ENCODE measurements at regions not wholly inside any gene's neighbourhood (a gene's known extent, or its start where the extent isn't known, plus 50 kb on each side); places are given as distances from the start of the nearest gene placed in this dataset.

DNA sequence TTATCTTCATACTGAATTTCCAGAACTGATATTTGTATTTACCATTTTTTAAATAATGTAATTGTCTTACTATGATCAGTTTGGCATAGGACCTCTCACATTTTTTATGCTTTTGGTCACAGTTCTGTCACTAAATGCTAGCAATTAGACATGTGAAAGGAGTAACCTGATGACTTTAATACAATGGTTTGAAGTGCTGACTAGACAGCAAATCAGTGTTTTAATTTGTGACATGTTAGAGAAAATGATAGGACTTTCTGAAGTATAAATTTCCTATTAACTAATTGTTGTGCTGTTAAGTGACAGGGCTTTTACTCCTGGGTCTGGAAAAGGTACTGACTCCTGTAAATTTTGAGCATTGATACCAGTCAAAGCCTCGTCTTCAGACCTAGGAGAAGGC lies 117.5 kb downstream of the ZNF330 start:
- H3K4me3 ChIP-seq = no peak overlapping the region
- H3K4me1 ChIP-seq = peaks cover 0 to 4% of the 10 kb centered on the region in 2 donors
- TF ChIP-seq, protein P1, sequence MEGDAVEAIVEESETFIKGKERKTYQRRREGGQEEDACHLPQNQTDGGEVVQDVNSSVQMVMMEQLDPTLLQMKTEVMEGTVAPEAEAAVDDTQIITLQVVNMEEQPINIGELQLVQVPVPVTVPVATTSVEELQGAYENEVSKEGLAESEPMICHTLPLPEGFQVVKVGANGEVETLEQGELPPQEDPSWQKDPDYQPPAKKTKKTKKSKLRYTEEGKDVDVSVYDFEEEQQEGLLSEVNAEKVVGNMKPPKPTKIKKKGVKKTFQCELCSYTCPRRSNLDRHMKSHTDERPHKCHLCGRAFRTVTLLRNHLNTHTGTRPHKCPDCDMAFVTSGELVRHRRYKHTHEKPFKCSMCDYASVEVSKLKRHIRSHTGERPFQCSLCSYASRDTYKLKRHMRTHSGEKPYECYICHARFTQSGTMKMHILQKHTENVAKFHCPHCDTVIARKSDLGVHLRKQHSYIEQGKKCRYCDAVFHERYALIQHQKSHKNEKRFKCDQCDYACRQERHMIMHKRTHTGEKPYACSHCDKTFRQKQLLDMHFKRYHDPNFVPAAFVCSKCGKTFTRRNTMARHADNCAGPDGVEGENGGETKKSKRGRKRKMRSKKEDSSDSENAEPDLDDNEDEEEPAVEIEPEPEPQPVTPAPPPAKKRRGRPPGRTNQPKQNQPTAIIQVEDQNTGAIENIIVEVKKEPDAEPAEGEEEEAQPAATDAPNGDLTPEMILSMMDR (IDR thresholded peaks at IDR 0.05) = no peak
- H3K36me3 ChIP-seq = no peaks in the 10 kb centered on the region
- intact Hi-C loops (cut with DNase I) = no loop called here
- no peaks in the 10 kb centered on the region for H3K9me3 ChIP-seq
- H3K27ac ChIP-seq = no peak overlapping the region
- no peak for DNase-seq (ENCODE audit: low spot score in 2 of 2)
- no peaks in the 10 kb centered on the region for H3K27me3 ChIP-seq

DNA sequence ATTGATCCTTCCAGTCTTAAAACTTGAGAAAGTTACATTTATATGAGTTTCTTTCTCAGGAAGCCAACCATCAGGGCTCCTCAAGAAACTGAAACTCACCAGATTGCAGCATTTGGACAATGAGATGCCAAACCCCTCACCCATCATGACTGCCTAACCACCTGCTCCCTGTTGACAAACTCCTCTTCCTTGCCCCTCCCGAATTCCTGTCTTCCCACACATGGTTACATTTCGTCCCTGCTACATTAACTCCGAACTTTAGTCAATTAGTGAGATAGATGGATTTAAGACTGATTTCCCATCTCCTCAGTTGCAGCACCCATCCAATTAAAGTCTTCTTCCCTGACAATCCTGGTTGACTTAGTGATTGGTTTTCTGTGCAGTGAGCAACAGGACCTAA lies 118.7 kb downstream of the ZNF330 start:
- H3K9me3 ChIP-seq = no peaks in the 10 kb centered on the region
- H3K27ac ChIP-seq = no peak overlapping the region
- no peak overlapping the region for H3K4me3 ChIP-seq
- no peaks in the 10 kb centered on the region for H3K27me3 ChIP-seq
- no peak for DNase-seq (ENCODE audit: low spot score in 2 of 2)
- intact Hi-C loops (cut with DNase I) = no loop called here
- no peaks in the 10 kb centered on the region for H3K36me3 ChIP-seq
- TF ChIP-seq, protein P1 (IDR thresholded peaks at IDR 0.05) = no peak
- no peaks in the 10 kb centered on the region for H3K4me1 ChIP-seq

DNA sequence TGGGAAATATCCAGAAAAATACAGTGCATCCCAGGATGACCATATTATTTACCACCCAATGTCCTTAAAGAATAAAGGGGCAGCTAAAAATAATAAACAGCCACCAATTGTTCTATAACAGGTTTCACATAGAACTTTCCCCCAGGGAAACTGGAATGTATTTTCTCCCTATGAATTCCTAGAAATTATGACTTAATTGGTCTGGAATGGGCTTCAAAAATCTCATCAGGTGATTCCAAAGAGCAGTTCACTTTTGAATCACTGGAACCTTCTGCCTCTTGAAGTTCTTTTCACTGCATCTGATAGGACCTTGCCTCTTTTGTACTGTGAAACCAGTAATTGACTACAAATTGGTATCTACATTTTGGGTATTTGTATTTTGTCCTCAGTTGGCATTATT lies 119.3 kb downstream of the ZNF330 start:
- Histone ChIP-seq H3K27ac (no peak overlapping the region), H3K9me3 (no peaks in the 10 kb centered on the region), H3K27me3 (no peaks in the 10 kb centered on the region), H3K4me1 (no peaks in the 10 kb centered on the region), H3K4me3 (no peak overlapping the region), H3K36me3 (no peaks in the 10 kb centered on the region)
- no peak for DNase-seq (ENCODE audit: low spot score in 2 of 2)
- intact Hi-C loops (cut with DNase I) = no loop called here
- TF ChIP-seq, protein P1 (IDR thresholded peaks at IDR 0.05) = no peak

DNA sequence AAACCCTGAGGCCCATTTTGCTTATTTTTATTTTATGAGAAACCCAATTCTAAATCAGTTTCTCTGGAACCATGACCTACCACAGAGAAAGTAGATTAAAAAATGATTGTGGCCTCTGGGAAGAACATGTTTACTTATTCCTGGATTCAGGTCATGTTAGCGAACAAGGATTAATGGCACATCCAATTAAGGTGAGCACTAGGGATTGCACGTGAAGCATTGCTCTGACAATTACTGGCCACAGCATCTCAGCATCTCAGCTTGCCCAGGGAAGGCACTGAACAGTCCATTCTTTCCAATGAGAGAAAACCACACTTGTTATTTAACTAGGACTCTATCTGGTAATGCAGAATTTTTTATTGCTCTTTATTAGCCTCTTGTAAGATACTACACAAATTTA lies 119.8 kb downstream of the ZNF330 start:
- no peak for DNase-seq (ENCODE audit: low spot score in 2 of 2)
- H3K4me1 ChIP-seq = no peaks in the 10 kb centered on the region

DNA sequence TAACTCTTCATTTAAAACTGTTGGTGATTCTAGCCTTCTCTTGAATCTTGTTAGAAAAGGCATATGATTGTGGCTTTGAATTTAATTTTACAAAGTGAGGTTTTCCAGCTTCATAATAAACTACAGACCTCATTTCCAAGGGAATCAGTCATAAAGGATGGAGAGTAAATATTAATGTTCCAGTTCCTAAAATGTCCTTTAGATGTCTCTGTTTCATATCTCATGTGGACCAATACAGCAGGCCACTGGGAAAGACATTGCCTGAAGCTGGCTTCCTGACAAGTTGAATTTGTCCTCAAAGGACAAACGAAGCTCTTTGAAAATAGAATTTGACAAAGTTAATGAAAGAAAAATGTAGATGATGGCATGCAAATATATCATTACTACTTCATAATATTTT lies 125.4 kb downstream of the ZNF330 start:
- no peaks in the 10 kb centered on the region for H3K9me3 ChIP-seq
- no peaks in the 10 kb centered on the region for H3K27me3 ChIP-seq
- no peak overlapping the region for H3K4me3 ChIP-seq
- H3K4me1 ChIP-seq = peaks cover 3 to 18% of the 10 kb centered on the region in 2 donors
- TF ChIP-seq, protein P1 (IDR thresholded peaks at IDR 0.05) = peak; percentile 33 to 69 (median 51)
- H3K27ac ChIP-seq = no peak overlapping the region
- no peaks in the 10 kb centered on the region for H3K36me3 ChIP-seq
- DNase-seq (ENCODE audit: low spot score in 2 of 2) = no peak
- intact Hi-C loops (cut with DNase I) = loop anchor here (2.0 to 5.0 kb wide), 5 partner anchors 66 to 365 kb away; partner anchors contain the start of gene IL15

More for the DNA sequence above, 119.8 kb downstream of the ZNF330 start:
- H3K4me3 ChIP-seq = no peak overlapping the region
- H3K36me3 ChIP-seq = no peaks in the 10 kb centered on the region
- intact Hi-C loops (cut with DNase I) = no loop called here
- TF ChIP-seq, protein P1 (IDR thresholded peaks at IDR 0.05) = no peak
- H3K9me3 ChIP-seq = no peaks in the 10 kb centered on the region
- no peaks in the 10 kb centered on the region for H3K27me3 ChIP-seq
- H3K27ac ChIP-seq = no peak overlapping the region

DNA sequence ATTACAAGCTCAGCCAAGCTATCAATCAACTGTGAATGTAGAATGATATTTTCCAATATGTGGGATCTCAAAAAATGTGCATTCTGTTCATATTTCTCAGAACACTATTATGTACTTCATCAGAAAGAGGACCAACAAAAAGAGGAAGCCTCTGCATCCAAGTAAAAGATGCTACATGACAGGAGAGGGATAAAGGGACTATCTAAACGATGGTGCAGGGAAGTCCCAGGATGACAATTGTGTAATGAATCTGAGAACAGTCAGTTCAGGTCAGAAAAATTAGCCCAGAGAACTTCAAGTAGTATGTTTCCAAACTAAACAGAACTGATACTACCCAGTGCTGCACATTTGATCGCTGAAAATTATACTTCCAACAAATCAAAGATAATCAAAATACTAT lies 127.0 kb downstream of the ZNF330 start:
- no peak for DNase-seq (ENCODE audit: low spot score in 2 of 2)
- TF ChIP-seq, protein P1 (IDR thresholded peaks at IDR 0.05) = no peak
- no peak overlapping the region for H3K4me3 ChIP-seq
- H3K27me3 ChIP-seq = no peaks in the 10 kb centered on the region
- peaks cover 3 to 23% of the 10 kb centered on the region in 2 donors for H3K4me1 ChIP-seq
- H3K9me3 ChIP-seq = no peaks in the 10 kb centered on the region
- H3K27ac ChIP-seq = peak overlapping the region; percentile 43 to 46
- intact Hi-C loops (cut with DNase I) = loop anchor here (2.0 to 5.0 kb wide), 5 partner anchors 65 to 363 kb away; partner anchors contain the start of gene IL15
- no peaks in the 10 kb centered on the region for H3K36me3 ChIP-seq

Data from ascending aorta (tissue), 2 donors.